D721Med (cell line): ENCODE measurements at regions not wholly inside any gene's neighbourhood (a gene's known extent, or its start where the extent isn't known, plus 50 kb on each side); places are given as distances from the start of the nearest gene placed in this dataset.

ENCODE experiments used
- DNase-seq: peaks from one replicate; pipeline ENCODE4 v3.0.0; 2011; ENCODE audit warnings: low spot score; ENCODE audit not compliant: insufficient read length
- FAIRE-seq: peaks from 2 replicates; lab custom pipeline; 2011; peaks lifted over from hg19 to GRCh38; lab: Jason Lieb, UNC
- TF ChIP-seq, protein P1 (sequence below): IDR thresholded peaks from 2 replicates; pipeline ENCODE4 v1.5.1; 2012; ENCODE audit warnings: mild to moderate bottlenecking, control low read depth; ENCODE audit not compliant: insufficient read depth; ENCODE audit errors: missing control alignments

GRCh38 chr10:90621577-90621976, 236.3 kb downstream of the HTR7 start:
- no peak for DNase-seq
- TF ChIP-seq, protein P1, sequence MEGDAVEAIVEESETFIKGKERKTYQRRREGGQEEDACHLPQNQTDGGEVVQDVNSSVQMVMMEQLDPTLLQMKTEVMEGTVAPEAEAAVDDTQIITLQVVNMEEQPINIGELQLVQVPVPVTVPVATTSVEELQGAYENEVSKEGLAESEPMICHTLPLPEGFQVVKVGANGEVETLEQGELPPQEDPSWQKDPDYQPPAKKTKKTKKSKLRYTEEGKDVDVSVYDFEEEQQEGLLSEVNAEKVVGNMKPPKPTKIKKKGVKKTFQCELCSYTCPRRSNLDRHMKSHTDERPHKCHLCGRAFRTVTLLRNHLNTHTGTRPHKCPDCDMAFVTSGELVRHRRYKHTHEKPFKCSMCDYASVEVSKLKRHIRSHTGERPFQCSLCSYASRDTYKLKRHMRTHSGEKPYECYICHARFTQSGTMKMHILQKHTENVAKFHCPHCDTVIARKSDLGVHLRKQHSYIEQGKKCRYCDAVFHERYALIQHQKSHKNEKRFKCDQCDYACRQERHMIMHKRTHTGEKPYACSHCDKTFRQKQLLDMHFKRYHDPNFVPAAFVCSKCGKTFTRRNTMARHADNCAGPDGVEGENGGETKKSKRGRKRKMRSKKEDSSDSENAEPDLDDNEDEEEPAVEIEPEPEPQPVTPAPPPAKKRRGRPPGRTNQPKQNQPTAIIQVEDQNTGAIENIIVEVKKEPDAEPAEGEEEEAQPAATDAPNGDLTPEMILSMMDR, result no peak

GRCh38 chr10:90635111-90635765, 222.6 kb downstream of the HTR7 start:
- FAIRE-seq, result no peak
- TF ChIP-seq, protein P1, result no peak
- no peak for DNase-seq

More at GRCh38 chr10:90621577-90621976, 236.3 kb downstream of the HTR7 start:
- FAIRE-seq, result no peak

DNA sequence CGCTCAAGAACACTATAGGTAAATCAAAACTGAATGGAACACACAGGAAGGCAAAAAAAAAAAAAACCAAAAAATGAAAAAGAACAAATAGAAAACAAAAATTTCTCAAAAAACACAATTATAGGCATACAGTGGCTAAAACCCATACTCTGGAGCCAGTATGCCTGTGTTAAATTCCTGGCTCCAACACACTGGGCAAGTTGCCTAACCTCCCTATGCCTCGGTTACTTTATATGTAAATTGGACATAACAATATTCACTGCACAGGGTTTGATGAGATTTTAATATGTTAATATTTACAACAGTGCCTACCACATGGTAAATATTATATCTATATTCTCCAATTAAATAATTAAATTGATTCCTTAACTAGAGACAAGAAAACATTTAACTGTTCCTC, 217.1 kb downstream of the HTR7 start:
- FAIRE-seq, result no peak
- DNase-seq, result no peak
- TF ChIP-seq, protein P1, result no peak

- no peak for DNase-seq
- TF ChIP-seq, protein P1, result no peak
- no peak for FAIRE-seq
Measured at GRCh38 chr10:90641731-90642130, 216.1 kb downstream of the HTR7 start.

DNA sequence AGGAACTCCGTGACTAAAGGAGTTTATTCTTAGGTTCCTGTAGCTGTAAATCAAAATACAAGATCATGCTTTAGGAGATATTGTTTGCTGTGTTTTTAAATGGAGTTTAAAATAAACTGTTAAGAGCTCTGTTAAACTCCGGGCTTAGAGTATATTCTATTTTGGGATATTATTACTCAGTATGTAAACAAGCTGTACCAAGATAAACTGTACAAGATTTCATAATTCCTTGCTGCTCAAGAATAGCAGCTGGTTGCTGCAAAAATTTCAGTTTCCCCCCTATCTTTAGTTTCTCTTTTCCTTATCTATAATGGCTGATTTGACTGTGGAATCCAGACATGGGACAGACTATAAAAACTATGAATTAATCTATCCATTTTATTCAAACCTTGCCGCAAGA, 215.7 kb downstream of the HTR7 start:
- no peak for DNase-seq
- TF ChIP-seq, protein P1, result no peak
- peak; percentile 64 for FAIRE-seq

DNA sequence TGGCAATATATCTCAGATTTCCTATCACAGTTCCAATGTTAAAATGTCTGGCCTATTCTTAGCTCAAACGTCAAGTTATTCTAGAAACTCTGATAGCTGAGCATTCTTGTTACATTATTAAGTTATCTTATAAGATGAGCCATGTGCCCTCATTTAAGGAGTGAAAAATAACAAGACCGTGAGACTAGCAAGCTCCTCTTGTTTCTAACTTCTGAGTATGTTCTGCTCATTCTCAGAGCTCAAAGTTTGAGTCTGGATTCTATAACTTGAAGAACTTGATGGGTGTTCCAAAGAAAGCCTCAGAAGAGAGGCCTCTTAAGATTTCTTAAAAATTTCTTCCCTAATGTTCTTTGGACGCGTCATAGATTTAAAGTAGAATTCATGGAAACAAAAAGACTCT, 215.2 kb downstream of the HTR7 start:
- DNase-seq, result no peak
- no peak for FAIRE-seq
- TF ChIP-seq, protein P1, result no peak

- TF ChIP-seq, protein P1, result no peak
- DNase-seq (no peak), FAIRE-seq (no peak)
Measured at GRCh38 chr10:90644165-90644564, 213.7 kb downstream of the HTR7 start.
